Activated T-helper 1 cell treated with anti-CD3 and anti-CD28 coated beads, Interleukin-12 subunit alpha, Interleukin-12 subunit beta, Interleukin-2, Interleukin-4 antibody, amounts not matched to agents 30 ng/mL and 10 ng/mL and 1 ng/mL, durations not matched to agents 14 hours and 24 hours and 36 hours (primary cell): ENCODE measurements at regions not wholly inside any gene's neighbourhood (a gene's known extent, or its start where the extent isn't known, plus 50 kb on each side); places are given as distances from the start of the nearest gene placed in this dataset.

ENCODE experiments used
- DNase-seq: peaks from one replicate; pipeline ENCODE4 v3.0.0; 2021; ENCODE audit warnings: low spot score
- H3K27ac Mint-ChIP-seq: one replicate; pipeline ENCODE4 v1.8.0; 2021; ENCODE audit warnings: mild to moderate bottlenecking, mixed read lengths
- H3K27me3 Mint-ChIP-seq: one replicate; pipeline ENCODE4 v1.8.0; 2022; ENCODE audit warnings: mild to moderate bottlenecking, moderate library complexity, mixed read lengths; ENCODE audit not compliant: insufficient read depth
- H3K36me3 Mint-ChIP-seq: one replicate; pipeline ENCODE4 v1.8.0; 2021; ENCODE audit warnings: low read depth, mixed read lengths
- H3K4me1 Mint-ChIP-seq: one replicate; pipeline ENCODE4 v1.8.0; 2021; ENCODE audit warnings: low read depth, mixed read lengths
- H3K4me3 Mint-ChIP-seq: one replicate; pipeline ENCODE4 v1.8.0; 2021; ENCODE audit warnings: mild to moderate bottlenecking, moderate library complexity, mixed read lengths
- H3K9me3 Mint-ChIP-seq: one replicate; pipeline ENCODE4 v1.8.0; 2021; ENCODE audit warnings: mixed read lengths
- intact Hi-C: fragments of 100-400 bp; cut with micrococcal nuclease; formaldehyde crosslinking; loops from one replicate; pipeline ENCODE4 v1.15.1; 2024

GRCh38 chr2:23291239-23291638 is 93.7 kb upstream of the KLHL29 start:
- no peaks in the 10 kb centered on the region for H3K9me3 Mint-ChIP-seq
- intact Hi-C loops, result no loop called here
- DNase-seq, result no peak
- no peaks in the 10 kb centered on the region for H3K4me1 Mint-ChIP-seq
- no peak overlapping the region for H3K4me3 Mint-ChIP-seq
- H3K27ac Mint-ChIP-seq, result no peak overlapping the region
- H3K36me3 Mint-ChIP-seq, result no peaks in the 10 kb centered on the region
- peaks cover 17% of the 10 kb centered on the region for H3K27me3 Mint-ChIP-seq

- Mint-ChIP-seq H3K9me3 (no peaks in the 10 kb centered on the region), H3K27ac (no peak overlapping the region), H3K4me3 (no peak overlapping the region), H3K27me3 (peaks cover 14% of the 10 kb centered on the region), H3K4me1 (no peaks in the 10 kb centered on the region), H3K36me3 (no peaks in the 10 kb centered on the region)
- no peak for DNase-seq
- intact Hi-C loops, result no loop called here
Observed at GRCh38 chr2:23292024-23292423, 93.0 kb upstream of the KLHL29 start.

DNA sequence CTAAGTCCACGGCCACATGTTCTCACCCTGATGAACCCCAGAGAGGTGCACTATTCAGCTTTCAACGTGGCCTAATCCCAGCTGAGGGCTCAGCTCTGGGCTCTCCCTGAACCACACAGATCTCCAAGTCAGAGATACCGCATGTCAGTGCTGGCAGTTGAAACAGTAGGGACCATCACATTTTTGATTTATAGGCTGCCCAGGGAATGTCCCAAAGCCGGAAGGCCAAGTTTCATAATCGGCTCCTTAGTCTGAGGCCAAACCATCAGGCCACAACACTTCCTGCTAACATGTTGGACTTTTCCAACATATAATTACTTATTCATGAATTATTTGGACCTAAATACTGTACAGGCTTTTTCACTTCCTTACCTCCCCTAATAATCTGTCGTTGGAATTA is 91.9 kb upstream of the KLHL29 start:
- intact Hi-C loops, result no loop called here
- Mint-ChIP-seq H3K36me3 (no peaks in the 10 kb centered on the region), H3K27me3 (peaks cover 14% of the 10 kb centered on the region), H3K27ac (no peak overlapping the region), H3K4me3 (no peak overlapping the region), H3K4me1 (no peaks in the 10 kb centered on the region), H3K9me3 (no peaks in the 10 kb centered on the region)
- DNase-seq, result no peak

DNA sequence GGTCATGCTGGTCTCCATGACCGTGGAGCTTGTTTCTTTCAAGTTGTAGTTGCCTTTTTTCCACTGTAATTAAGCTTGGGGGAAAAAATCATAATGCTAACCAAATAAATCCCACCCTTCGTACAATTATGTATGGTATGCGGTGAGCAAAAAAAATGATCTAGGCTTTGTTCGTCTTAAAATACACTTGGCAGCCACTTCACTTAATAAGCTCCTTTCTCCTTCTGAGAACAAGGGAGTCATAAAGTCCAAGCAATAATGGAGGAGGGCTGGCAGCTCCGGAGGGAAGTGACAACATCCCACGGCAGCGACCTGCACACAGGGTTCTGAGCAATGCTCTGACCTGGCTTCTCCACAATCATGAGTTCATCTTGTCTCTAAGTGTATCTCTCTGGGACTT is 91.2 kb upstream of the KLHL29 start:
- intact Hi-C loops, result no loop called here
- Mint-ChIP-seq H3K4me3 (no peak overlapping the region), H3K27ac (no peak overlapping the region), H3K9me3 (no peaks in the 10 kb centered on the region), H3K27me3 (peaks cover 10% of the 10 kb centered on the region), H3K4me1 (no peaks in the 10 kb centered on the region), H3K36me3 (no peaks in the 10 kb centered on the region)
- DNase-seq, result no peak

DNA sequence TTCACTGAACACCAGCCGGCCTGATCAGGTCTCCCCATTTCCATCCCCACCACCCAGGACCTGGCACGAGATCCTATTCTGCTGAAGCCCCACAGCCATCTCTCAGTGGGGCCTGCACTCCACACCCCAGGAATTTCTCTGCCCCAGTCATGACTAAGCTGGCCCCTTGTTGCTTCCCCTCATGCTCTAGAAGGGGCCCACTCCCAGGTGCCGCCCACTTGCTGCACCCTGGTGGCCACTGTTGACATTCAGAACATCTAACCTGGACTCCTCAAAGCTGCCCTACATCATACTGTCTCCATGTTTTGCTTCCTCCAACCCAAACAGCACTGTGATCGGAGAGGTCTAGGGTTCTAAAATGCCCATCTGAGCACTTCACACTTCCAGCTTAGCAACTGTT is 90.7 kb upstream of the KLHL29 start:
- H3K9me3 Mint-ChIP-seq, result no peaks in the 10 kb centered on the region
- no peaks in the 10 kb centered on the region for H3K36me3 Mint-ChIP-seq
- H3K4me1 Mint-ChIP-seq, result no peaks in the 10 kb centered on the region
- no peak for DNase-seq
- H3K27ac Mint-ChIP-seq, result no peak overlapping the region
- H3K27me3 Mint-ChIP-seq, result peaks cover 10% of the 10 kb centered on the region
- intact Hi-C loops, result no loop called here
- H3K4me3 Mint-ChIP-seq, result no peak overlapping the region

DNA sequence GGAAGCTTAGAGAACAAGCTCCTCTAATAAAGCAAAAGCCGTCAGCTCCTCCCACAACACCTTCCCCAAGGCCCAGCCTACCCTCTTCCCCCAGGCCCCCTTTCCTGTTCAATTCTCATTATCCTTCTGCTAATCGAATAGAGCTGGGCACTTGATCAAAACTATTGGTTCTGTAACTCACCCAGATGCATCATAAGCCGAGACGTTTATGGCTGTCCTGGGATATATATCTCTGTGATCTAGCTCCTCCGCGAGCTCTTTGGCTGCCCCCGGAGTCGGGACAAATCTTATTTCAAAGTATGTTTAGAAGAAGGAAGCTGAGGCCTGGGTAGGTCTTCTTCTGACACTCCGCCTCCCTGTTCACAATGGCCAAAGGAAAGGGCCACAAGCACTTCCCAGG is 88.3 kb upstream of the KLHL29 start:
- no peaks in the 10 kb centered on the region for H3K9me3 Mint-ChIP-seq
- no peaks in the 10 kb centered on the region for H3K4me1 Mint-ChIP-seq
- intact Hi-C loops, result no loop called here
- peaks cover 14% of the 10 kb centered on the region for H3K27me3 Mint-ChIP-seq
- no peaks in the 10 kb centered on the region for H3K36me3 Mint-ChIP-seq
- no peak overlapping the region for H3K4me3 Mint-ChIP-seq
- no peak overlapping the region for H3K27ac Mint-ChIP-seq
- no peak for DNase-seq

- Mint-ChIP-seq H3K36me3 (no peaks in the 10 kb centered on the region), H3K27ac (no peak overlapping the region), H3K4me3 (no peak overlapping the region), H3K27me3 (peaks cover 14% of the 10 kb centered on the region), H3K9me3 (no peaks in the 10 kb centered on the region), H3K4me1 (no peaks in the 10 kb centered on the region)
- no peak for DNase-seq
- intact Hi-C loops, result no loop called here
Observed at GRCh38 chr2:23297112-23297511, 87.9 kb upstream of the KLHL29 start.

- DNase-seq, result no peak
- Mint-ChIP-seq H3K27ac (no peak overlapping the region), H3K4me1 (no peaks in the 10 kb centered on the region), H3K4me3 (no peak overlapping the region), H3K9me3 (no peaks in the 10 kb centered on the region), H3K36me3 (no peaks in the 10 kb centered on the region), H3K27me3 (peaks cover 18% of the 10 kb centered on the region)
- intact Hi-C loops, result no loop called here
Observed at GRCh38 chr2:23298551-23298950, 86.4 kb upstream of the KLHL29 start.

DNA sequence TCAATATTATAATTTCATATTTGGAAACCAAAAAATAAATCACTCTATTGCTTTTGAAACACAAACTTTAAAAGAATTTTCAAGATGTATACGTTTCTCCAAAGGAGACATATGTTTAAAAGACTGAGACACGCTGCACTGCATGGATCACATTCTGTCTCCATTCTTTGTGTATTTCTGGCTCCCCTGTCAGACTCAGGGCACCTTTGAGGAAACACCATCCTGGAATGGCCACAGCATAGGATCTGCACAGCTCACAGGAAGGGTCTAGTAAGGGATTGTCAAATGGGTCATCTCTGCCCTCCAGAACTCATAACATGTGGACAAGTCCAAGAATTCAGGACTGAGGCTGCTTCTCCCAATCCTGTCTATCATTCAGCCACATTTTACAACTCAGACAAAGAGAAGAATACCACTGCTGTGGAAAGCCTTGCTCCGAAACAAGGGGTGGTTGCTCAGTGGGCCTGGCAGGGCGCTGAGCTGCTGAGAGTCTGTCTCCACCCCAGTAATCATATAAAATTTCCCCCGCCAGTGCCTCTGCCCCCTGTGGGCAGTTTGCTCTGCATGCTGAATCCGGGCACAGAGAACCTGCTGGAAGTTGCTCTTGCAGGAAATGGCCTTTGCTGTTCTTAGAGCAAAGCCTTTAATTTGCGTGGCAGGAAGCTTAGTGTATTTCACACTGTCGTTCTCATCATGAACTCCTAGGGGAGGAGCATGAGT is 85.3 kb upstream of the KLHL29 start:
- H3K4me1 Mint-ChIP-seq, result no peaks in the 10 kb centered on the region
- H3K36me3 Mint-ChIP-seq, result no peaks in the 10 kb centered on the region
- no peaks in the 10 kb centered on the region for H3K9me3 Mint-ChIP-seq
- H3K4me3 Mint-ChIP-seq, result no peak overlapping the region
- intact Hi-C loops, result no loop called here
- no peak for DNase-seq
- no peak overlapping the region for H3K27ac Mint-ChIP-seq
- peaks cover 14% of the 10 kb centered on the region for H3K27me3 Mint-ChIP-seq

- Mint-ChIP-seq H3K4me3 (no peak overlapping the region), H3K9me3 (no peaks in the 10 kb centered on the region), H3K27me3 (peaks cover 10% of the 10 kb centered on the region), H3K36me3 (no peaks in the 10 kb centered on the region), H3K4me1 (no peaks in the 10 kb centered on the region), H3K27ac (no peak overlapping the region)
- intact Hi-C loops, result no loop called here
- no peak for DNase-seq
Observed at GRCh38 chr2:23301136-23301535, 83.8 kb upstream of the KLHL29 start.

DNA sequence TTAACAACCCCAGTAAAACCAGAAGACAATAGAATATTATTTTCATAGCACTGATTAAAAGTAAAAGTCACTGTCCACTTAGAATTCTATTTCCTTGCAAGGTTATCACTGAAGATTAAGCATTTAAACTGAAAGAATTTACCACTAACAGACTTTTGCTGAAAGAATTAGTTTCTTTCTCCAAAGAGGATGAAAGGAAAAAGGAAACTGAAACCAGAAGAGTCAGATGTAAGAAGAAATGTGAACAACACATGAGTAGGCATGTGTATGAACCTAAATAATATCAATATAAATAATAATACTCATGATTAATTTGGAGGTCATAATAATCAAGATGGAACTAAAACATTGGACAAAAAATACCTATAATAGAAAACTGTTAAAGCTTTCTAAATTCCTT is 82.4 kb upstream of the KLHL29 start:
- Mint-ChIP-seq H3K36me3 (no peaks in the 10 kb centered on the region), H3K27me3 (peaks cover 12% of the 10 kb centered on the region), H3K27ac (no peak overlapping the region), H3K4me3 (no peak overlapping the region), H3K4me1 (no peaks in the 10 kb centered on the region), H3K9me3 (no peaks in the 10 kb centered on the region)
- intact Hi-C loops, result no loop called here
- no peak for DNase-seq

GRCh38 chr2:23306401-23306800 is 78.6 kb upstream of the KLHL29 start:
- no peaks in the 10 kb centered on the region for H3K4me1 Mint-ChIP-seq
- no peaks in the 10 kb centered on the region for H3K9me3 Mint-ChIP-seq
- intact Hi-C loops, result no loop called here
- H3K27ac Mint-ChIP-seq, result no peak overlapping the region
- no peaks in the 10 kb centered on the region for H3K36me3 Mint-ChIP-seq
- H3K27me3 Mint-ChIP-seq, result peaks cover 19% of the 10 kb centered on the region
- no peak for DNase-seq
- H3K4me3 Mint-ChIP-seq, result no peak overlapping the region

GRCh38 chr2:23311186-23311585 is 73.8 kb upstream of the KLHL29 start:
- Mint-ChIP-seq H3K27ac (no peak overlapping the region), H3K27me3 (peaks cover 10% of the 10 kb centered on the region), H3K4me3 (no peak overlapping the region), H3K36me3 (no peaks in the 10 kb centered on the region), H3K9me3 (no peaks in the 10 kb centered on the region), H3K4me1 (no peaks in the 10 kb centered on the region)
- intact Hi-C loops, result no loop called here
- no peak for DNase-seq

GRCh38 chr2:23312996-23313606 is 71.9 kb upstream of the KLHL29 start:
- Mint-ChIP-seq H3K36me3 (no peaks in the 10 kb centered on the region), H3K27me3 (peaks cover 7% of the 10 kb centered on the region), H3K9me3 (no peaks in the 10 kb centered on the region), H3K4me3 (no peak overlapping the region), H3K27ac (no peak overlapping the region), H3K4me1 (no peaks in the 10 kb centered on the region)
- intact Hi-C loops, result no loop called here
- DNase-seq, result no peak
